OCI-LY3 (cell line): ENCODE measurements at regions not wholly inside any gene's neighbourhood (a gene's known extent, or its start where the extent isn't known, plus 50 kb on each side); places are given as distances from the start of the nearest gene placed in this dataset.

Experiments used
- H2AFZ ChIP-seq: fragments of 200-600, 300-600 bp; shearing (Covaris generic); 2 replicates; pipeline ENCODE4 v1.6.0; 2014; ENCODE audit warnings: antibody characterized with exemption, low read depth, low read length
- H3K27ac ChIP-seq: fragments of 200-600, 300-600 bp; sonication (generic); 2 replicates; pipeline ENCODE4 v1.5.1; 2014; ENCODE audit warnings: mild to moderate bottlenecking, low read length, moderate library complexity, mixed read lengths
- H3K27me3 ChIP-seq: fragments of 200-600, 300-600 bp; sonication (generic); 2 replicates; pipeline ENCODE4 v1.6.1; 2014; ENCODE audit warnings: low read depth, low read length, mixed read lengths
- H3K36me3 ChIP-seq: fragments of 200-600, 300-600 bp; sonication (generic); replicated peaks from 2 replicates; pipeline ENCODE3; 2014; ENCODE audit warnings: low read depth, low read length, mixed read lengths
- H3K4me1 ChIP-seq: fragments of 300-600, 200-600 bp; sonication (generic); 2 replicates; pipeline ENCODE4 v1.6.1; 2014; ENCODE audit warnings: low read length, mixed read lengths
- H3K4me2 ChIP-seq: fragments of 200-600, 300-600 bp; sonication (generic); 2 replicates; pipeline ENCODE4 v1.6.1; 2014; ENCODE audit warnings: low read length, mixed read lengths
- H3K4me3 ChIP-seq: fragments of 300-600, 200-600 bp; sonication (generic); 2 replicates; pipeline ENCODE4 v1.5.1; 2014; ENCODE audit warnings: antibody characterized with exemption, mild to moderate bottlenecking, low read length, moderate library complexity
- H3K79me2 ChIP-seq: fragments of 300-600, 200-600 bp; shearing (Covaris generic); 2 replicates; pipeline ENCODE4 v1.6.1; 2014; ENCODE audit warnings: mild to moderate bottlenecking, low read length, mixed read lengths
- H3K9ac ChIP-seq: fragments of 300-600, 200-600 bp; shearing (Covaris generic); 2 replicates; pipeline ENCODE4 v1.6.0; 2014; ENCODE audit warnings: mild to moderate bottlenecking, low read length, moderate library complexity
- H3K9me3 ChIP-seq: fragments of 200-600, 300-600 bp; shearing (Covaris generic); 2 replicates; pipeline ENCODE4 v1.6.1; 2014; ENCODE audit warnings: low read length, mixed read lengths; ENCODE audit not compliant: insufficient read depth
- H4K20me1 ChIP-seq: fragments of 200-600, 300-600 bp; sonication (generic); 2 replicates; pipeline ENCODE4 v1.6.1; 2016; ENCODE audit warnings: low read length, mixed read lengths; ENCODE audit not compliant: insufficient read depth
- CTCF ChIP-seq: fragments of 200-600, 300-600 bp; sonication (generic); IDR thresholded peaks from 2 replicates; pipeline ENCODE4 v1.5.1; 2014; ENCODE audit warnings: antibody characterized with exemption, low read length, low read depth
- EZH2phosphoT487 ChIP-seq: fragments of 200-600 bp; shearing (Covaris generic); IDR thresholded peaks from 2 replicates; pipeline ENCODE4 v1.6.1; 2018; ENCODE audit warnings: antibody characterized with exemption, mixed run types, low read depth

- no peaks in the 10 kb centered on the region for H3K36me3 ChIP-seq
- H3K9ac ChIP-seq, result no peak overlapping the region
- H3K4me3 ChIP-seq, result no peak overlapping the region
- H4K20me1 ChIP-seq, result no peaks in the 10 kb centered on the region
- no peaks in the 10 kb centered on the region for H3K9me3 ChIP-seq
- H3K27ac ChIP-seq, result no peak overlapping the region
- H3K27me3 ChIP-seq, result peaks cover 28% of the 10 kb centered on the region; the same call in 1 of the 2 replicates
- H3K79me2 ChIP-seq, result no peaks in the 10 kb centered on the region
- TF ChIP-seq EZH2phosphoT487 (no peak), CTCF (no peak)
- no peaks in the 10 kb centered on the region for H3K4me1 ChIP-seq
- H3K4me2 ChIP-seq, result no peak overlapping the region
- H2AFZ ChIP-seq, result no peak overlapping the region
Measured at GRCh38 chr15:81536356-81536755, 162.3 kb upstream of the TMC3 start.

- no peaks in the 10 kb centered on the region for H3K79me2 ChIP-seq
- H3K27me3 ChIP-seq, result peaks cover 29% of the 10 kb centered on the region; the same call in 1 of the 2 replicates
- no peak overlapping the region for H3K27ac ChIP-seq
- no peak overlapping the region for H3K4me3 ChIP-seq
- H3K9me3 ChIP-seq, result no peaks in the 10 kb centered on the region
- H3K9ac ChIP-seq, result no peak overlapping the region
- H4K20me1 ChIP-seq, result no peaks in the 10 kb centered on the region
- H2AFZ ChIP-seq, result no peak overlapping the region
- H3K4me1 ChIP-seq, result no peaks in the 10 kb centered on the region
- no peaks in the 10 kb centered on the region for H3K36me3 ChIP-seq
- TF ChIP-seq EZH2phosphoT487 (no peak), CTCF (no peak)
- no peak overlapping the region for H3K4me2 ChIP-seq
Measured at GRCh38 chr15:81534124-81534523, 160.1 kb upstream of the TMC3 start.

GRCh38 chr15:81532001-81532400, 158.0 kb upstream of the TMC3 start:
- H3K4me3 ChIP-seq, result no peak overlapping the region
- no peak overlapping the region for H3K4me2 ChIP-seq
- no peaks in the 10 kb centered on the region for H3K9me3 ChIP-seq
- peaks cover 29% of the 10 kb centered on the region; the same call in 1 of the 2 replicates for H3K27me3 ChIP-seq
- no peaks in the 10 kb centered on the region for H3K36me3 ChIP-seq
- no peak overlapping the region for H2AFZ ChIP-seq
- no peak overlapping the region for H3K9ac ChIP-seq
- H3K4me1 ChIP-seq, result no peaks in the 10 kb centered on the region
- no peaks in the 10 kb centered on the region for H3K79me2 ChIP-seq
- H3K27ac ChIP-seq, result no peak overlapping the region
- H4K20me1 ChIP-seq, result no peaks in the 10 kb centered on the region
- no peak for TF ChIP-seq CTCF
- TF ChIP-seq EZH2phosphoT487, result no peak

GRCh38 chr15:81531109-81531592, 157.1 kb upstream of the TMC3 start:
- Histone ChIP-seq H3K9ac (no peak overlapping the region), H2AFZ (no peak overlapping the region), H3K27ac (no peak overlapping the region), H3K36me3 (no peaks in the 10 kb centered on the region), H3K4me2 (no peak overlapping the region), H3K4me1 (no peaks in the 10 kb centered on the region), H3K9me3 (no peaks in the 10 kb centered on the region), H3K79me2 (no peaks in the 10 kb centered on the region), H3K27me3 (peaks cover 27% of the 10 kb centered on the region; the same call in 1 of the 2 replicates), H3K4me3 (no peak overlapping the region), H4K20me1 (no peaks in the 10 kb centered on the region)
- TF ChIP-seq EZH2phosphoT487 (no peak), CTCF (no peak)
